Breast epithelium (tissue), 3 donors: ENCODE measurements at regions not wholly inside any gene's neighbourhood (a gene's known extent, or its start where the extent isn't known, plus 50 kb on each side); places are given as distances from the start of the nearest gene placed in this dataset.

Experiments
- CTCF ChIP-seq, 3 donors: fragments of 450-650 bp; IDR thresholded peaks; one replicate each; pipeline ENCODE4 v1.5.1; 2016 to 2017; ENCODE audit warnings: antibody characterized with exemption in 3 of 3, mild to moderate bottlenecking in 3 of 3, moderate library complexity in 3 of 3
- POLR2AphosphoS5 ChIP-seq, 3 donors: sonication (generic); formaldehyde crosslinking; IDR thresholded peaks; one replicate each; pipeline ENCODE4 v1.6.1; 2017; ENCODE audit warnings: antibody characterized with exemption in 3 of 3

- TF ChIP-seq CTCF (IDR thresholded peaks at IDR 0.05) (no peak), POLR2AphosphoS5 (IDR thresholded peaks at IDR 0.05) (no peak)
Observed at GRCh38 chr11:39784873-39785272, 1674.6 kb downstream of the LRRC4C start.
